Thyroid gland (tissue), 4 donors: ENCODE measurements at regions not wholly inside any gene's neighbourhood (a gene's known extent, or its start where the extent isn't known, plus 50 kb on each side); places are given as distances from the start of the nearest gene placed in this dataset.

Source experiments
- CTCF ChIP-seq, 6 experiments: fragments of 200-600 bp in 3 of 6; fragments of 450-650 bp in 3 of 6; sonication (generic) in 3 of 6; IDR thresholded peaks; one replicate each; pipeline ENCODE4 v1.5.1; 2016 to 2019; ENCODE audit warnings: antibody characterized with exemption in 6 of 6, mild to moderate bottlenecking in 2 of 6, inconsistent platforms in 1 of 6, moderate library complexity in 1 of 6
- POLR2A ChIP-seq, 2 donors: fragments of 450-650 bp; IDR thresholded peaks; one replicate each; pipeline ENCODE4 v1.6.1; 2017; ENCODE audit warnings: antibody characterized with exemption in 2 of 2, mild to moderate bottlenecking in 2 of 2, moderate library complexity in 1 of 2

DNA sequence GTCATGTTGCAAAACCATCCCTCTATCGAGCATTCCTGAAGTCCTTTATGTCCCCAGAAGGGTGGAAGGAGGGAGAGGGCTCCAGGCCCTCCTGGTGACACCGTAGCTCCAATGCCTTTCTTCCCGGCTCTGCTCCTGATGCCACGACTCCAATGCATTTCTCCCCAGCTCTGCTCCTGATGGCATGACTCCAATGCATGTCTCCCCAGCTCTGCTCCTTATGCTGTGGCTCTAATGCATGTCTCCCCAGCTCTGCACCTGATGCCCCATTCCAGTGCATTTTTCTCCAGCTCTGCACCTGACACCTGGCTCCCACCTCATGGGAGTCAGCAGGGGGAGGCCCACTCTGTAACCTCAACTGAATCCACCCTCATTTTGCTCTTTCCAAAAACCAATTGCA, 153.0 kb upstream of the SALL3 start:
- TF ChIP-seq CTCF (IDR thresholded peaks at IDR 0.05) (no peak), POLR2A (IDR thresholded peaks at IDR 0.05) (no peak)
